ENCODE measurements at regions not wholly inside any gene's neighbourhood (a gene's known extent, or its start where the extent isn't known, plus 50 kb on each side); places are given as distances from the start of the nearest gene placed in this dataset.

GRCh38 chr17:5826384-5826783 is 242.1 kb upstream of the NLRP1 start:
- peaks cover 26% of the 10 kb centered on the region for H3K9me3 Mint-ChIP-seq
- ATAC-seq: no peak

GRCh38 chr17:5830921-5831320 is 239.3 kb upstream of the WSCD1 start:
- no peak for TF ChIP-seq AR (CRISPR knock-in tag; IDR thresholded peaks at IDR 0.05)
- Mint-ChIP-seq H3K9me3 (peaks cover 26% of the 10 kb centered on the region), H3K4me1 (peaks cover 40% of the 10 kb centered on the region), H3K4me3 (no peak overlapping the region), H3K36me3 (peaks cover 14% of the 10 kb centered on the region), H3K27me3 (ENCODE audit: low read depth) (no peaks in the 10 kb centered on the region; the same call in 1 of the 2 replicates), H3K27ac (peak overlapping the region; percentile 65; the same call in 1 of the 2 replicates)
- DNase-seq (ENCODE audit: low spot score) (no peak), ATAC-seq (no peak)
- POLR2A ChIA-PET: no interaction called here
- CTCF ChIA-PET: interaction anchor here (1.2 kb wide), 1 partner anchor 37 kb away, joined by 3 read pairs; no protein-coding TSS in a partner anchor

More at GRCh38 chr17:5826384-5826783, 242.1 kb upstream of the NLRP1 start:
- ChIA-PET CTCF (no interaction called here), POLR2A (no interaction called here)
- Mint-ChIP-seq H3K36me3 (peaks cover 14% of the 10 kb centered on the region), H3K27ac (no peak overlapping the region), H3K4me1 (peaks cover 31% of the 10 kb centered on the region), H3K4me3 (no peak overlapping the region), H3K27me3 (ENCODE audit: low read depth) (no peaks in the 10 kb centered on the region; the same call in 1 of the 2 replicates)
- no peak for DNase-seq (ENCODE audit: low spot score)
- TF ChIP-seq AR (CRISPR knock-in tag; IDR thresholded peaks at IDR 0.05): no peak
- TF ChIP-seq ATF1 (CRISPR knock-in tag; IDR thresholded peaks at IDR 0.05): no peak
- TF ChIP-seq, protein P1, sequence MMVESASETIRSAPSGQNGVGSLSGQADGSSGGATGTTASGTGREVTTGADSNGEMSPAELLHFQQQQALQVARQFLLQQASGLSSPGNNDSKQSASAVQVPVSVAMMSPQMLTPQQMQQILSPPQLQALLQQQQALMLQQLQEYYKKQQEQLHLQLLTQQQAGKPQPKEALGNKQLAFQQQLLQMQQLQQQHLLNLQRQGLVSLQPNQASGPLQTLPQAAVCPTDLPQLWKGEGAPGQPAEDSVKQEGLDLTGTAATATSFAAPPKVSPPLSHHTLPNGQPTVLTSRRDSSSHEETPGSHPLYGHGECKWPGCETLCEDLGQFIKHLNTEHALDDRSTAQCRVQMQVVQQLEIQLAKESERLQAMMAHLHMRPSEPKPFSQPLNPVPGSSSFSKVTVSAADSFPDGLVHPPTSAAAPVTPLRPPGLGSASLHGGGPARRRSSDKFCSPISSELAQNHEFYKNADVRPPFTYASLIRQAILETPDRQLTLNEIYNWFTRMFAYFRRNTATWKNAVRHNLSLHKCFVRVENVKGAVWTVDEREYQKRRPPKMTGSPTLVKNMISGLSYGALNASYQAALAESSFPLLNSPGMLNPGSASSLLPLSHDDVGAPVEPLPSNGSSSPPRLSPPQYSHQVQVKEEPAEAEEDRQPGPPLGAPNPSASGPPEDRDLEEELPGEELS (CRISPR knock-in tag; IDR thresholded peaks at IDR 0.05): no peak
- no peak for TF ChIP-seq FOXJ3 (CRISPR knock-in tag; IDR thresholded peaks at IDR 0.05; ENCODE audit: borderline replicate concordance)
- no peak for TF ChIP-seq SP1 (CRISPR knock-in tag; conservative IDR thresholded peaks at IDR 0.05)
- no peak for TF ChIP-seq HMGA2 (CRISPR knock-in tag; IDR thresholded peaks at IDR 0.05)
- TF ChIP-seq ZBTB21 (CRISPR knock-in tag; IDR thresholded peaks at IDR 0.05; ENCODE audit: borderline replicate concordance): no peak
- TF ChIP-seq ZNF396 (CRISPR knock-in tag; IDR thresholded peaks at IDR 0.05; ENCODE audit: borderline replicate concordance): no peak
- TF ChIP-seq ZNF138 (CRISPR knock-in tag; conservative IDR thresholded peaks at IDR 0.05): no peak
- TF ChIP-seq, protein P2, sequence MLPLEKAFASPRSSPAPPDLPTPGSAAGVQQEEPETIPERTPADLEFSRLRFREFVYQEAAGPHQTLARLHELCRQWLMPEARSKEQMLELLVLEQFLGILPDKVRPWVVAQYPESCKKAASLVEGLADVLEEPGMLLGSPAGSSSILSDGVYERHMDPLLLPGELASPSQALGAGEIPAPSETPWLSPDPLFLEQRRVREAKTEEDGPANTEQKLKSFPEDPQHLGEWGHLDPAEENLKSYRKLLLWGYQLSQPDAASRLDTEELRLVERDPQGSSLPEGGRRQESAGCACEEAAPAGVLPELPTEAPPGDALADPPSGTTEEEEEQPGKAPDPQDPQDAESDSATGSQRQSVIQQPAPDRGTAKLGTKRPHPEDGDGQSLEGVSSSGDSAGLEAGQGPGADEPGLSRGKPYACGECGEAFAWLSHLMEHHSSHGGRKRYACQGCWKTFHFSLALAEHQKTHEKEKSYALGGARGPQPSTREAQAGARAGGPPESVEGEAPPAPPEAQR (CRISPR knock-in tag; IDR thresholded peaks at IDR 0.05): no peak
- no peak for TF ChIP-seq ZNF263 (CRISPR knock-in tag; IDR thresholded peaks at IDR 0.05; ENCODE audit: low read depth)
- TF ChIP-seq PRRX2 (CRISPR knock-in tag; IDR thresholded peaks at IDR 0.05): no peak
- no peak for TF ChIP-seq JAZF1 (CRISPR knock-in tag; IDR thresholded peaks at IDR 0.05)
- TF ChIP-seq, protein P3, sequence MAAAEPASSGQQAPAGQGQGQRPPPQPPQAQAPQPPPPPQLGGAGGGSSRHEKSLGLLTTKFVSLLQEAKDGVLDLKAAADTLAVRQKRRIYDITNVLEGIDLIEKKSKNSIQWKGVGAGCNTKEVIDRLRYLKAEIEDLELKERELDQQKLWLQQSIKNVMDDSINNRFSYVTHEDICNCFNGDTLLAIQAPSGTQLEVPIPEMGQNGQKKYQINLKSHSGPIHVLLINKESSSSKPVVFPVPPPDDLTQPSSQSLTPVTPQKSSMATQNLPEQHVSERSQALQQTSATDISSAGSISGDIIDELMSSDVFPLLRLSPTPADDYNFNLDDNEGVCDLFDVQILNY (CRISPR knock-in tag; IDR thresholded peaks at IDR 0.05): no peak
- no peak for TF ChIP-seq IRF2 (CRISPR knock-in tag; IDR thresholded peaks at IDR 0.05; ENCODE audit: borderline replicate concordance, low read depth)
- TF ChIP-seq USF2 (CRISPR knock-in tag; IDR thresholded peaks at IDR 0.05): no peak
- TF ChIP-seq ETV6 (CRISPR knock-in tag; IDR thresholded peaks at IDR 0.05): no peak
- no peak for TF ChIP-seq CREM (CRISPR knock-in tag; IDR thresholded peaks at IDR 0.05)
